GM18502 (cell line): ENCODE measurements at regions not wholly inside any gene's neighbourhood (a gene's known extent, or its start where the extent isn't known, plus 50 kb on each side); places are given as distances from the start of the nearest gene placed in this dataset.
A peak's percentile ranks its signal among the peaks of the same experiment; 100 is the strongest.

ENCODE experiments used
- ATAC-seq: cut with Tn5 transposase; IDR thresholded peaks from one replicate; pipeline ENCODE4 v1.9.1; 2021; ENCODE audit warnings: mild to moderate bottlenecking; ENCODE audit not compliant: unreplicated experiment, poor library complexity

DNA sequence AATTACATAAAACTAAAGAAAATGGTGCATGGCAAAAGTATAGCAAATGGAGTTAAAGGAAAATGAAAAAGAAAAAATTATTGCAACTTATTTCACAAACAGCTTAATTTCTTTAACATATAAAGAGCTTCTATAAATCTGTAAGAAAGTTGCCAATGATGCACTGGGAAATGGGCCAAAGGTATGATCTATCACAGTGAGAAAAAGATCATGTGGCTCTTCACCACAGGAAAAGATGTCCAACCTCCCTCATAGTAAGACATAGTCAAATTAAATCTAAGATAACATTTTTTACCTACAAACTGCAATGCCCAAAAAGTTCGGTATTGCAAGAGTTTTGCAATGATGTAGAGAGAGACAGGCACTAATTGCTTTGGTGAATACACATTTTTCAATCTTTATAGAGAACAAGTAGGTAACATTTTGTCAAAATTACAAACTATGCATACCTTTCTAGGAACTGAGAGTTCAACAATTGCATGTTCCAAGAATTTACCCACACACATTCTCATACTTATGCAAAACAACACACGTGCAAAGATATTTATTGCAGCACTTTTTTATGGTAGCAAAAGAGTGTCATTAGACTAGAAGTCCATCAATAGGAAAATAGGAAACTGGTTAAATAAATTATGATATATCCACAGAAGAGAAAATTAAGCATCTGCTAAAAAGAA, 372.6 kb downstream of the QKI start:
- peak; percentile 42 for ATAC-seq

DNA sequence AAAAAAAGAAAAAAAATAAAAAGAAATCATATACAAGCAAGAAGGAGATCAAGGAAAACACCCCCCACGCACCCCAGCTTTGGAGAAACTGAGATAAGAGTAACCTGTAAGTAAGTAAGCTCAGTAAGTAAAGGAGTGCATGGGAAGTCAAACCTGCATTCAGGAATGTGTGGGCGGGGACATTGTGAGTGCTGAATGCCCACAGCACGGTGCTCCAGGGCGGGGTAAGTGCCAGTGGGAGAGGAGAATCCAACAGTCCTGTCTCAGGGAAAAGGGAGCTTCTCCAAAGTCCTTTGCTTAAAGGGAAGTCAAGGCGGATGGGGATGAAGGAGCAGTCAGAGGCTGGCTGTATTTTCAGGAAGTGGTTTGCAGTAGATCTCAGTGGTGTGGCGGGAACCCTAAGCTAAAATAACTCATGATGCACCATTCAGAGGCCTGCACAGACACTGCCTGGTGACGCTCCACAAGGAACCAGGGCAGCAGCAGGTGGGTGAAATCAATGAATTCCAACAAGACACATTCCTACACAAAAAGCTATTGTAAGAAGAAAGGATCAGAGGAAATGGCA, 368.0 kb downstream of the QKI start:
- peak; percentile 94 for ATAC-seq

DNA sequence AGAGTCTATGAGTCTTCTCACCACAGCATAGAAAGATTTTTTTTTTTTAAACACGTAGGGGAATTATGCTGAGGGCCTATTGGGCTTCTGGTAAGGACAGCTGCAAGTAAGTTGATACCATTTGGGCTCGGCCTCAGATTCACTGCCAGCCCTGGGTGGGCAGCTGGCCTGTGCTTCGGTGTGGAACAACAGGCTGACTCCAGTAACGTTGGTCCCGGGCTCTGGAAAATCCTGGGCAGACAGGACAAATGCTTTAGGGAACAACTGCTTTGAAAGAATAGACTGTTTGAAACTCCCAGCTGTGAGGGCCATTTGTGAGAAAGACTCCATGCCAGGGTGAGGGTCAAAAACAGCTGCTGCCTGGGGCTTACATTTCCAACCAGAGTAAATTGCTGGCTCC, 366.5 kb downstream of the QKI start:
- no peak for ATAC-seq

DNA sequence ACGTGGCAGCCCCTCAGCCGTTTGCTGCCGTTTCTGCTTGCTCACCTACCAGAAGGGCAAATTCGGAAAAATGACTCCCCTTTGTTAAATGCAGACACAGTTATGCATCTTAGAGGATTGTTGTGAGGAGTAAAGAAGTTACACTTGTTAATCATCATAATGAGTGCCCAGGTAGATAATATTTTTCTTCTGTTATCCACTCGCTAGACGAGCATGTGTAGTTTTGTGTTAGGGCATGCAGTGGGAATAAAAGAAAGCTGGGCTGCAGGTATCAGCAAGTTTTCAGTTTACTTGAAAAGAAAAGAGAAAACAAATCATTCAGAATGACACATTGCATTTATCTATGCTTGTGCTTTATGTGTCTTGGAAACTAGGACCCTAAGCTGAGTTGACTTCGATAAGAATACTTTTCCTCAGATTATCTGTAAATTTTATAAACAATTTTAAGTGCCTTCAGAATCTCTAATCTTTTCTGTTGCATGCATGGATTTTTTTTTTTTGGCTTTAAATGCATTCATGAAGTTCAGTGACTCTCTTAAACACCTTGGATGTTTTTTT, 365.3 kb downstream of the QKI start:
- no peak for ATAC-seq

DNA sequence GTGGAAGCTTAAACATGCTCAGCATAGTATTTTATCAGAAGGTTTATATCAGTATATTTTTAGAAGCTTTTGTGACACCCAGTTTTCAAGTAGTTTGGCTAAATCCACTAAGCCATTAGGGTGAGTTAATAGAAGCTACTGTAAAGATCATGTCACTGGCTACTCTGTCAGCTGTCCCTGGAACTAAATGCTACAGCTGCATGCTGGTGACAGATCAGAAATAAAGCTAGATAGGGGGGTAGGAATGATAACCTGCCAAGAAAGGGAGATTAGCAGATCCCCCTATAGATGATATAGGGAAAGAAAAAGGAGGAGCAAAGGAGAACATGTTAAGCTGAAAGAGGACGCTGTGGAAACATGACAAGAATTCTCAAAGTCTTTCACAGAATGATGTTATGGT, 363.2 kb downstream of the QKI start:
- ATAC-seq = no peak

DNA sequence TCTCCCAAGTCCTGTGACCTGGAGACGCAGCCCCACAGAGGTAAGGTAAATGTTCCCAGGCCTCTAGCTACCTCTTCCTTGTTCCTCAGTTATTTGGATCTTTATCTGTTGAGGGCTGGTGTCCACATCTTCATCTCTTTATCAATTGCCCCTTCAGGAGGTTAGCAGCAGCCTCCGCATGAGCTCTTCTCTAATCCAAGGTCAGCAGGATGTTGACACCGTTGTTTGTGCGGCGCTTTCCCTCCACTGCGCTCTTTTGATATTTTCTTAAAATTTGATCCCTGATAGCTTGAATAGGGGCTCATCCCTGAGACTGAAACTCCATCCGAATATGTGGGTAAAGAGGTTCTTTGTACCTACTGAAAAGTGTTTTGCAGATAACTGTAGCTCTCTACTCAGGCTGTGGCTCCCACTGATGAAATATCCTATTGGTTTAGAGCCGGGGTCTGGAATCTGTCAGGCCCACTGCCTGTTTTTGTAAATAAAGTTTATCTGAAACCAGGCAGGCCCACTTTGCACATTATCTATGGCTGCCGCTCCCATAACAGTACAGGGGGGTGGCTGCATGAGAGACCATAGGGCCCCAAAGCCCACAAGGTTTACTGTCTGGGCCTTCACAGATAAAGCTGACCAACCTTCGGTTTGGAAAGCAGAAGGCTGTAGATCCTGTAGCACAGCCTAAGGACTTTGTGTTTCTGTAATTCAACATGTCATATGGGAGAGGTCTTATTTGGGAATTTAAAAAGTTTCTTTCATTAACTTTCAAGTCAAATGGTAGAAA, 362.6 kb downstream of the QKI start:
- no peak for ATAC-seq

DNA sequence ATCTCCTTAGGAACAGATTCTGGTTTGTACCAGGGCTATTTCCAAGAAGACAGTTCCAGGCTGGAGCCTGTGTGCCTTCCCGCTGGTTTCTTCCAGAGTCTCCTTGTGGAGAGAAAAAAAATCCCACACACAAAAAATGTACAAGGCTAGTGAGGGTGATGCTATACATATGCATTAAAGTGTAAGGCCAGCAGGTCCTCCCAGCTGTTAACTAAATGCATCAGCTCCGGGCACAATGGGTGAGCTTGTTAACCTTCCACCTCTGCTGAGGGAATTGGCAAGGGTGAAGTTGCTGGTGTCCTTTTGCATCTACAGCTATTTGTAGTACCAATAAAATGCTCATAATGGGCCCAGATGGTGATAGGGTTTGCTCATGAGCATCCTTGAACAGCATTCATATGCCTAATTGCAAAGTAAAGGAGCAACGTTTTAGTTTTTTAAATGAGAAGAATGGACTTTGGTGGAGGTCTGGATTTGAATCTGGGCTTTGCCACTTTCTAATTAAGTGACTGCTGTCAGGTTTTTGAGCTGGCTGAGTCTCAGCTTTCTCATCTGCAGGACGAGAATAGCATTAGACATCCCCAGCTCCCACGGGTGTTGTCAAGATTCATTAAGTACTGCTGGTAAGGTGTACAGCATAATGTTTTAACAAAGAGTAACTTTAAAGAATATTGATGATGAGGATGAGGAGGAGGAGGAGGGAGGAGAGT, 361.8 kb downstream of the QKI start:
- ATAC-seq = no peak

DNA sequence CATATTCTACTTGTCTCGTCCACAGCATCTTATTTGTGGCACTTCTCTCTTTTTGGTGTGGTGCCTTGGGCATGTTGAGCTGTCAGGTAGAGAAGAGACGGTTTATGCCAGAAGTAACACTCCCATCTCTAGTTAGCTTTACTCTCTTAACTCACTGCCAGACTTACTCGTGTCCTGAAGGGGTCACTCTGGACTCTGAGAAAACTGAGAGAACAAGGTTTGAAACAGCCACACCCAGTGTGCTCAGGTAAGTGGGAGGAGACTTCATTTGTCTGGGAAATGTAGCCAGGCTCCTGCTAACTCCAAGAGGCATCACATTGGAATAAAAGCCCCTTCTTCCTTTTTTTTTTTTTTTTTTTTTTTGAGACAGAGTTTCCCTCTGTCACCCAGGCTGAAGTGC, 360.8 kb downstream of the QKI start:
- no peak for ATAC-seq

DNA sequence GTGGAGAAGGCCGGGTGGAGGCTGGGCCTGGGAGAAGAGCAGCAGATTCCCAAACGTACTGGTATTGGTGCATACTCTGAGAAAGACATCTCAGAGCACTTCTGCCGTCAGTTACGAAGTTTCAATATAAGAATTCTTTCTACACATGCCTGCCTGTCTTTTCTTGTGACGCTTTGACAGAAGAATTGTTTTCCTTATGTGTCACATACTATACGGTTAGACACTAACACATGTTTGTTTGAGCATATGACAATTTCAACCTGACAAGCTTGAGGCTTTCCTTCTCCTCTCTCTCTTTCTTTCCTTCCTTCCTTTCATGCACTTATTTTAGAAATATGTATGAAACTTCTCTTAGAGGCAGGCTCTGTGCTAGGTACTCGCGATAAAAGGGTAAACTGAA, 360.0 kb downstream of the QKI start:
- ATAC-seq = no peak

DNA sequence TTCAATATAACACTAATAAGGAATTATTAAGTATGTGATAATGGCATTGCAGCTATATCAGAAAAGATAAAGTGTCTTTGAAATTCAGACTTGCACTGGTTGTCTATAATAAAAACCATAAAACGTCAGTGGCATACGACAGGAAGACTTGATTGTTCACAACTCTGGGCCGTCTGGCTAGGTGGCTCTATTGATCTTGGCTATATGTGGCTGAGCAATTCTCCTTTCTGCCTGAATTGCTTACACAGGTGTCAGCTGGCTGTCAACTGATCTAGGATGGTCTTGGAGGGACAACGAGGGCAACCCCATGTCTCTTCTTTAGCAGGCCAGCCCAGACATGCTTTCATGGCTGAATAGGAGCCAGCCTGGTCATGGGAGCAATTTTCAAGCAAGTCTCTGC, 359.1 kb downstream of the QKI start:
- no peak for ATAC-seq

DNA sequence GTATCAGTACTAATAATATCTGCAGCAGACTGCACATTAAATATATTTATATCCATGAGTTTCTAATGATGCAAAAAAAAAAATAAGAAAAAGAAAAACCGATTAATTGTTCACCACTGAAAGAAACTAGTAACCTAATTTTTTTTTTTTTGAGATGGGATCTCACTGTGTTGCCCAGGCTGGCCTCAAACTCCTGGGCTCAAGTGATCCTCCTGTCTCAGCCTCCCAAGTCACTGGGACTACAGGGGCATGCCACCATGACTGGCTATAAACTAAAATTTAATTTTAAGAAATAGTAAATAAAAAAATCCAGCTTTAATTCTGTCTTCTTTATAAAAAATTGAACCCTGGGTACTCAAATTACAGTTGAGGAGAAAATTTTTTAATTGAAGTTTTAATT, 358.2 kb downstream of the QKI start:
- ATAC-seq = no peak

DNA sequence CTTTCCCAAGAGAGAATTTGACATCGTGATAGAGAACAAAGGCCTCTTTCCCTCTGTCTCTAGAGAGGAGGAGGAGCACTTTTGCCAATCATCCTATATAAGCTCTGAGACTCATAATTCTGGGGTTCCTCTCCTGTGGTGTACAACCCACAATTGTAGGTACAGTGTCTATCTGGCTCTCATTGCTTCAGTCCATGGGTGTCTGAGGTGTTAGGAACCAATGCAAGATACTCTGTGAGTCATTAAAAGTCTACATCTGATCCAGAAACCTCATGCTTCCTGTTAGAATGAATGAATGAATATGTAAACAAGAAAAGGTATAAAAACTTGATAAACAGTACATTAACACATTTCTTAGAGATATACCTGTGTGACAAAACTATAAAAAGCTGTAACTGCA, 356.7 kb downstream of the QKI start:
- ATAC-seq = no peak

DNA sequence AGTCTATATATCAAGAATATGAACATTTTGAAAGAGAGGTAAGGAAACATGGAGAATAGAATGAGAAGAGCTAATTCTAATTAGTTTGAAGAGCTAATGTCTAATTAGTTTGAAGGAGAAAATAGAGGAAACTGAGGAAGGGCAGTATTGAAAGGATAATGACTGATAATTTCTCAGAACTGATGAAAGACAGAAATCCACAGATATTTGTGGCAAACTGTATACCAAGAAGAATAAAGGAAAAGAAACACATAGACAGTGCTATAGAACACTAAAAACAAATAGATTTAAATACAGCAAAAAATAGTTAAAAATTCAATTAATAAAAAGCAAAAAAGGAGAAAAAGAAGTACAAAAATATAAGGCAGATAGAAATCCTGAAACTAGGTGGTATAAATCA, 354.4 kb downstream of the QKI start:
- ATAC-seq = no peak

DNA sequence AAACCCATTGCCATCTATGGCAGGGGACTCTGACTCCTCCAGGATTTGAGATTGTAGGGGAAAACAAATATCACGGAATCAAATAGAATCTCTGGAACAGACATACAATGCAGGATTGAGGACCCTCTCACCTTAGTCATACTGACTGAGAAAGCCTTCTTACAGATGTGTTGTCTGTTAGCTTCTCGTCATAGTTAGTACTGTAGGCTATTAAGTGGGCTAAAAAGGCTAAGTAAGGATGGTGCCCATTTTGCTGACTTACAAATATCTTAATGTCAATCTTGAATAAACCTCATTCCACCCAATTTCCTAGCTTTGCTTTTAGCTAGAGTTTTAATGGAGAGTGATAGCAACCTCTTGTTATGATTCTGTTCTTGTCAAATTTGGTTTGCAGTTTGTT, 352.4 kb downstream of the QKI start:
- ATAC-seq = no peak

DNA sequence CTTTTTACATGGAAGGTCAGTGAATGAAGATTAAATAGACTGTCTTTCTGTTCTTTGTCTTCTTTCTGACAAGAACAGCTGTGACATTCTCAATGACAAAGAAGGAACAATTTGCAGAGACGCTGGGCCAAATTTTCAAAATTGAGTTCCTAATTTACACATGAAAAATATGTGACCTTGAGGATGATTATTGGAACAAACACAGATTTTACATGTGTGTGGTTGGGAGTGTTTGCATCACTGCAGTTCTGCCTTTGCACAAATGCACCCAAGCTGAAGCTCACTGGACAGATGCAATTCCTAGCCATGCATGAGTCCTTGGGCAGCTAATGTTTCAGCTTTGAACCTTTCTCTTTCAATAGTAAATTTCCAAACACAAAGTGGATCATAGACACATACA, 350.8 kb downstream of the QKI start:
- ATAC-seq = no peak

DNA sequence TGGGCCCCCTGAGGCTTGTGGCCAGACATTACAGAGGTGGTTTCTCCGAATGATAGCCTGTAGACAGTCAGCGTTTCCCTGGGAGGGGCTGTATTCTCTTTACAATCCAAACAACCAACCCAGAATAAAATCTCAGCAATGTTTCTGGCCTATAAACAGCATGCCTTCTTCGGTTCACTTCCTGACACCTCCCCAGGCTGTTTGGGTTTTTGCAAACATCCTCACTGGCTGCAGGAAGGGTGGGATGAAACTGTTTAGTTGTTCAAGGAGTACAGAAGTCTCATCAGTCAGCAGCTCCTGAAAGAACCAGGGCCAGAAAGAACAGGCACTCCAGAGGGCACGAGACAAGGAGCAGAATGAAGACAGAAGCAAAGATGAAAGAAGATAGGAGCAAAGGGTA, 350.0 kb downstream of the QKI start:
- no peak for ATAC-seq

DNA sequence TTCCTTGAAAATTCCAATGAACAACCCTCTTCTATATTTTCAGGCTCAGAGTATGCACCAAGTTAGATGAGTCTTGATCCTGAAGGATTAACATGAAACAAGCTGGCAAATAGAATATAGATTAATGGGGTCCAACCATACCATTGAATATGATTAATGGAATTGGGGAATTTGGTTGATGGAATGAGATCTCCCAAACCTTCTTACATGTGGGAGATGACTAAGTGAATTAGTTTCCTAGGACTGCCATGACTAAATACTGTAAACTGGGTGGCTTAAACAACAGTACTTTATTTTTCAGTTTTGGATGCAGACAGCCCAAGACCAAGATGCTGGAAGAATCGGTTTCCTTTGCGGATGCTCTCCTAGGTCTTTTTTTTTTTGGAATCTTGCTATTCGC, 347.0 kb downstream of the QKI start:
- ATAC-seq = no peak

DNA sequence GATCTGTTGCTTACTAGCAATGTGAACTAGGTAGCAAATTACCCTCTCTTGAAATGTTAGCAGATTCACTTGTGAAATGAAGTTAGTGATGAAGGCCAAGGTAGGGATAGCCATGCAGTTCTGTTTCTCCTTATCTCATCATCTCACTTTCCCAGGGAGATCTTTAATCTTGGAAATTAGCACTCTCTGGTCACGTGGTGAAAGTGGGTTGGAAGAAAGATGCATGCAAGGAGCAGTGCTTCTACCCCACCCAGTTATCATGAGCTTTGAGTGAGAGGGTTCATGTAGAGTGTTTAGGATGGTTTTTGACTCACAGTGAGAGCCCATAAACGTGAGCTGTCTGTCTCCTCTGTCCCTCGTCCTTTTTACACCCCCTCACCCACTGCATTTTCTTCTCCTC, 346.3 kb downstream of the QKI start:
- no peak for ATAC-seq

DNA sequence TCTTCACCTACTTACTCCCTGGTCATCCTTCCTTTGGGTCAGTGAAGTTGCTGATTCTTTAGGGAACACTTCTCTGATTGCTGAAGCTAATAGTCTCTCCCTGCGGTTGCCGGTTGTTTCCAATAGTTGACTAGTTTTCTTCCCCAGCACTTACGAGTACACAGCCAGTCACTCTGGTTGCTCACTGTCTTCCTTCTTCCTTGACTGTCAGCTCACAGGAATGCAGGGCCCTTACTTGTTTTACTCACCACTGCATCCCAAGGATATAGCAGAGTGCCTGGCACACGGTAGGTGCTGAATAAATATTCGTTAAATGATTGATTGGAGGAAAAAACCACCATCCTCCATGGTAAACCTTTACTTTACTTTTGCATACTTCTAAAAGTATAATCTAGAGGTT, 345.0 kb downstream of the QKI start:
- ATAC-seq = no peak

DNA sequence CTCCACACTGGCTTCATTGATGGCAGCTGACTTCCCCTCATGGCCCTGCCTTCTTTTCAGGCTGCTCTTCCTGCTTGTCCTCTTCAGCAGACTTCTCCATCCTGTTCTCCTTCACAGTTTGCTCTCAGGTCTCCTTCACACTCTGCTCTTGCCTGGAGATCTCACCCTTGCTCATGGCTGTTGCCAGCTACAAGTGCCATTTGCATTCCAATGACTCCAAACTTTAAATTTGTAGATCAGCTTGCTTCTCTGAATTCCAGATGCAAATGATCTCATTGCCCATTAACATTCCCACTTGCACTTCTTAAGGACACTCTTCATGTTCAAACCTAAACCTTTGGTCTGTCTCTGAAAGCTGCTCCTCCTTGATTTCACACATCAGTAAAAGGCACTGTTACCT, 343.0 kb downstream of the QKI start:
- ATAC-seq = no peak

DNA sequence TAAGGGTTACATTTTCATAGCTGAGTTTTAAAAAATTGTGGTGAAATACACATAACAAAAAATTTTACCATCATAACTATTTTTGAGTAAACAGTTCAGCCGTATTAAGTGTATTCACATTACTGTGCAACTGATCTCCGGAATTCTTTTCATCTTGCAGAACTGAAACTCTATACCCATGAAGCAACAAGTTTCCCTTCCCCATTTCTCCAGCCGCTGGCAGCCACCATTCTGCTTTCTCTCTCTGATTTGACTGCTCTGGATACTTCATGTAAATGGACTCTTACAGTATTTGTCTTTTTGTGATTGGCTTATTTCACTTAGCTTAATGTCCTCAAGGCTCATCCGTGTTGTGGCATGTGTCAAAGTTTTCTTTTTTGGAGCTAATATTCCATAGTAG, 341.6 kb downstream of the QKI start:
- ATAC-seq = peak; percentile 100
